GM23338 (cell line): ENCODE measurements at regions not wholly inside any gene's neighbourhood (a gene's known extent, or its start where the extent isn't known, plus 50 kb on each side); places are given as distances from the start of the nearest gene placed in this dataset.

ENCODE experiments used
- ATAC-seq: fragments of 200-7000 bp; cut with Tn5 transposase; 3 replicates; pipeline ENCODE4 v1.9.1; 2020
- DNase-seq: peaks from one replicate; pipeline ENCODE4 v3.0.0-alpha.2; 2015; ENCODE audit warnings: low spot score
- H2AFZ ChIP-seq: fragments of 200-600 bp; sonication (generic); 2 replicates; pipeline ENCODE4 v1.8.0; 2016; ENCODE audit warnings: antibody characterized with exemption, mild to moderate bottlenecking, moderate library complexity
- H3F3A ChIP-seq: fragments of 200-600 bp; sonication (generic); replicated peaks from 2 replicates; pipeline ENCODE4 v1.8.0; 2017; ENCODE audit warnings: antibody characterized with exemption, mixed run types, low read depth
- H3K27ac ChIP-seq: fragments of 200-600 bp; sonication (generic); 2 replicates; pipeline ENCODE4 v1.6.1; 2016; ENCODE audit warnings: low read depth
- H3K27me3 ChIP-seq: fragments of 200-600 bp; sonication (generic); 2 replicates; pipeline ENCODE4 v1.8.0; 2016; ENCODE audit warnings: mild to moderate bottlenecking, mixed run types, moderate library complexity; ENCODE audit not compliant: insufficient read depth
- H3K36me3 ChIP-seq: fragments of 200-600 bp; sonication (generic); 2 replicates; pipeline ENCODE4 v1.8.0; 2016; ENCODE audit warnings: mild to moderate bottlenecking; ENCODE audit not compliant: insufficient read depth
- H3K4me1 ChIP-seq: fragments of 200-600 bp; sonication (generic); 2 replicates; pipeline ENCODE4 v1.8.0; 2016; ENCODE audit warnings: mild to moderate bottlenecking, moderate library complexity; ENCODE audit not compliant: insufficient read depth
- H3K4me2 ChIP-seq: fragments of 200-600 bp; sonication (generic); 2 replicates; pipeline ENCODE4 v1.7.1; 2017; ENCODE audit warnings: mixed run types
- H3K4me3 ChIP-seq: fragments of 200-600 bp; sonication (generic); 2 replicates; pipeline ENCODE4 v1.6.1; 2016; ENCODE audit warnings: mixed run types
- H3K79me2 ChIP-seq: fragments of 200-600 bp; sonication (generic); replicated peaks from 2 replicates; pipeline ENCODE4 v1.8.0; 2017; ENCODE audit warnings: mild to moderate bottlenecking; ENCODE audit not compliant: insufficient read depth
- H3K9me2 ChIP-seq: fragments of 200-600 bp; sonication (generic); 2 replicates; pipeline ENCODE4 v1.8.0; 2017; ENCODE audit not compliant: insufficient read depth
- H4K20me1 ChIP-seq: fragments of 200-600 bp; sonication (generic); replicated peaks from 2 replicates; pipeline ENCODE4 v1.8.0; 2017; ENCODE audit warnings: mild to moderate bottlenecking; ENCODE audit not compliant: insufficient read depth
- H3K27ac Mint-ChIP-seq: 2 replicates; pipeline ENCODE4 v1.8.0; 2020; ENCODE audit warnings: inconsistent platforms, mild to moderate bottlenecking, moderate library complexity, mixed read lengths
- H3K27me3 Mint-ChIP-seq: 3 replicates; pipeline ENCODE4 v1.8.0; 2022; ENCODE audit warnings: low read depth, mild to moderate bottlenecking, moderate library complexity, mixed read lengths, inconsistent platforms; ENCODE audit not compliant: insufficient read depth, poor library complexity
- H3K36me3 Mint-ChIP-seq: 3 replicates; pipeline ENCODE4 v1.8.0; 2021; ENCODE audit warnings: low read depth, mild to moderate bottlenecking, inconsistent platforms, moderate library complexity, mixed read lengths
- H3K4me1 Mint-ChIP-seq: 3 replicates; pipeline ENCODE4 v1.8.0; 2020; ENCODE audit warnings: mild to moderate bottlenecking, inconsistent platforms, mixed read lengths
- H3K4me3 Mint-ChIP-seq: 3 replicates; pipeline ENCODE4 v1.8.0; 2021; ENCODE audit warnings: moderate library complexity, mild to moderate bottlenecking, inconsistent platforms, mixed read lengths
- H3K9me3 Mint-ChIP-seq: 3 replicates; pipeline ENCODE4 v1.8.0; 2020; ENCODE audit warnings: moderate library complexity, mild to moderate bottlenecking, inconsistent platforms, mixed read lengths
- EZH2 ChIP-seq: fragments of 200-600 bp; sonication (generic); IDR thresholded peaks from one replicate; pipeline ENCODE4 v1.8.0; 2017; ENCODE audit warnings: antibody characterized with exemption, mild to moderate bottlenecking, low read depth; ENCODE audit not compliant: unreplicated experiment
- JUNB ChIP-seq: IDR thresholded peaks from one replicate; pipeline ENCODE4 v1.6.1; 2016; ENCODE audit warnings: antibody characterized with exemption; ENCODE audit not compliant: unreplicated experiment
- NANOG ChIP-seq: IDR thresholded peaks from 2 replicates; pipeline ENCODE4 v1.6.1; 2016; ENCODE audit warnings: antibody characterized with exemption, borderline replicate concordance
- POLR2AphosphoS5 ChIP-seq: IDR thresholded peaks from 2 replicates; pipeline ENCODE4 v1.6.1; 2016; ENCODE audit warnings: antibody characterized with exemption, low read depth
- REST ChIP-seq: IDR thresholded peaks from one replicate; pipeline ENCODE4 v1.6.1; 2018; ENCODE audit warnings: antibody characterized with exemption; ENCODE audit not compliant: unreplicated experiment
- ZNF114 ChIP-seq: fragments of 250-450 bp; sonication (Bioruptor Pico); IDR thresholded peaks from 2 replicates; pipeline ENCODE4 v1.5.0; 2020; ENCODE audit warnings: mild to moderate bottlenecking, moderate library complexity
- ZNF331 ChIP-seq: fragments of 250-450 bp; sonication (Bioruptor Pico); IDR thresholded peaks from 2 replicates; pipeline ENCODE4 v1.5.0; 2020; ENCODE audit warnings: low read depth, mild to moderate bottlenecking, moderate library complexity
- TF ChIP-seq, protein P1 (sequence below): IDR thresholded peaks from 2 replicates; pipeline ENCODE4 v1.6.1; 2016; ENCODE audit warnings: antibody characterized with exemption
- TF ChIP-seq, protein P2 (sequence below): fragments of 250-450 bp; sonication (Bioruptor Pico); IDR thresholded peaks from 2 replicates; pipeline ENCODE4 v1.5.0; 2020; ENCODE audit warnings: mild to moderate bottlenecking, moderate library complexity

GRCh38 chr6:137692308-137692707 is 174.8 kb upstream of the TNFAIP3 start (continued):
- TF ChIP-seq REST (no peak), ZNF331 (CRISPR knock-in tag) (no peak), ZNF114 (CRISPR knock-in tag) (no peak), POLR2AphosphoS5 (no peak), NANOG (no peak), EZH2 (no peak)

DNA sequence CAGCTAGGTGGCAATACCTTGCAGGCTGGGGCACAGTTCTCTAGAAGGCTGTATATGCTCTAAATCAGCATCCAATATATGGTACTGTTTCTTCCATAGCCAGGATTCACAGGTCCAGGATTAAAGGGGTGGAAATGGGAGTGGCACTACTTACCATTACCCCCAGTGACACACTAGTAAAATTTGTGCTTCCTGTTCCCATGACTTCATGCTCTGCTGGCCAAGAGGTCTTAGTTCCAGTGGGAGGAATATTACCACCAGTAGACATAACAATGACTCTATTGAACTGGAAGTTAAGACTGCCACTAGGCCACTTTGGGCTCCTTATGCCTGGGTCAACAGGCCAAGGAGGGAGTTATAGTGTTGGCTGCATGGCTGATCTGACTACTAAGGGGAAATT is 174.3 kb upstream of the TNFAIP3 start:
- no peaks in the 10 kb centered on the region for H4K20me1 ChIP-seq
- Mint-ChIP-seq H3K9me3 (no peaks in the 10 kb centered on the region), H3K27me3 (peaks cover 5% of the 10 kb centered on the region), H3K4me1 (peaks cover 14% of the 10 kb centered on the region; the same call in 2 of the 3 replicates), H3K27ac (no peak overlapping the region), H3K4me3 (no peak overlapping the region), H3K36me3 (no peaks in the 10 kb centered on the region)
- no peaks in the 10 kb centered on the region for H3K36me3 ChIP-seq
- H3K4me1 ChIP-seq: peaks cover 5% of the 10 kb centered on the region
- H2AFZ ChIP-seq: no peak overlapping the region
- H3K9me2 ChIP-seq: 0 out of 2 replicates have a peak, but pooled peaks cover 8% of the 10 kb centered on the region
- TF ChIP-seq REST (no peak), JUNB (no peak)
- TF ChIP-seq, protein P1, sequence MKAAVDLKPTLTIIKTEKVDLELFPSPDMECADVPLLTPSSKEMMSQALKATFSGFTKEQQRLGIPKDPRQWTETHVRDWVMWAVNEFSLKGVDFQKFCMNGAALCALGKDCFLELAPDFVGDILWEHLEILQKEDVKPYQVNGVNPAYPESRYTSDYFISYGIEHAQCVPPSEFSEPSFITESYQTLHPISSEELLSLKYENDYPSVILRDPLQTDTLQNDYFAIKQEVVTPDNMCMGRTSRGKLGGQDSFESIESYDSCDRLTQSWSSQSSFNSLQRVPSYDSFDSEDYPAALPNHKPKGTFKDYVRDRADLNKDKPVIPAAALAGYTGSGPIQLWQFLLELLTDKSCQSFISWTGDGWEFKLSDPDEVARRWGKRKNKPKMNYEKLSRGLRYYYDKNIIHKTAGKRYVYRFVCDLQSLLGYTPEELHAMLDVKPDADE: no peak
- TF ChIP-seq, protein P2, sequence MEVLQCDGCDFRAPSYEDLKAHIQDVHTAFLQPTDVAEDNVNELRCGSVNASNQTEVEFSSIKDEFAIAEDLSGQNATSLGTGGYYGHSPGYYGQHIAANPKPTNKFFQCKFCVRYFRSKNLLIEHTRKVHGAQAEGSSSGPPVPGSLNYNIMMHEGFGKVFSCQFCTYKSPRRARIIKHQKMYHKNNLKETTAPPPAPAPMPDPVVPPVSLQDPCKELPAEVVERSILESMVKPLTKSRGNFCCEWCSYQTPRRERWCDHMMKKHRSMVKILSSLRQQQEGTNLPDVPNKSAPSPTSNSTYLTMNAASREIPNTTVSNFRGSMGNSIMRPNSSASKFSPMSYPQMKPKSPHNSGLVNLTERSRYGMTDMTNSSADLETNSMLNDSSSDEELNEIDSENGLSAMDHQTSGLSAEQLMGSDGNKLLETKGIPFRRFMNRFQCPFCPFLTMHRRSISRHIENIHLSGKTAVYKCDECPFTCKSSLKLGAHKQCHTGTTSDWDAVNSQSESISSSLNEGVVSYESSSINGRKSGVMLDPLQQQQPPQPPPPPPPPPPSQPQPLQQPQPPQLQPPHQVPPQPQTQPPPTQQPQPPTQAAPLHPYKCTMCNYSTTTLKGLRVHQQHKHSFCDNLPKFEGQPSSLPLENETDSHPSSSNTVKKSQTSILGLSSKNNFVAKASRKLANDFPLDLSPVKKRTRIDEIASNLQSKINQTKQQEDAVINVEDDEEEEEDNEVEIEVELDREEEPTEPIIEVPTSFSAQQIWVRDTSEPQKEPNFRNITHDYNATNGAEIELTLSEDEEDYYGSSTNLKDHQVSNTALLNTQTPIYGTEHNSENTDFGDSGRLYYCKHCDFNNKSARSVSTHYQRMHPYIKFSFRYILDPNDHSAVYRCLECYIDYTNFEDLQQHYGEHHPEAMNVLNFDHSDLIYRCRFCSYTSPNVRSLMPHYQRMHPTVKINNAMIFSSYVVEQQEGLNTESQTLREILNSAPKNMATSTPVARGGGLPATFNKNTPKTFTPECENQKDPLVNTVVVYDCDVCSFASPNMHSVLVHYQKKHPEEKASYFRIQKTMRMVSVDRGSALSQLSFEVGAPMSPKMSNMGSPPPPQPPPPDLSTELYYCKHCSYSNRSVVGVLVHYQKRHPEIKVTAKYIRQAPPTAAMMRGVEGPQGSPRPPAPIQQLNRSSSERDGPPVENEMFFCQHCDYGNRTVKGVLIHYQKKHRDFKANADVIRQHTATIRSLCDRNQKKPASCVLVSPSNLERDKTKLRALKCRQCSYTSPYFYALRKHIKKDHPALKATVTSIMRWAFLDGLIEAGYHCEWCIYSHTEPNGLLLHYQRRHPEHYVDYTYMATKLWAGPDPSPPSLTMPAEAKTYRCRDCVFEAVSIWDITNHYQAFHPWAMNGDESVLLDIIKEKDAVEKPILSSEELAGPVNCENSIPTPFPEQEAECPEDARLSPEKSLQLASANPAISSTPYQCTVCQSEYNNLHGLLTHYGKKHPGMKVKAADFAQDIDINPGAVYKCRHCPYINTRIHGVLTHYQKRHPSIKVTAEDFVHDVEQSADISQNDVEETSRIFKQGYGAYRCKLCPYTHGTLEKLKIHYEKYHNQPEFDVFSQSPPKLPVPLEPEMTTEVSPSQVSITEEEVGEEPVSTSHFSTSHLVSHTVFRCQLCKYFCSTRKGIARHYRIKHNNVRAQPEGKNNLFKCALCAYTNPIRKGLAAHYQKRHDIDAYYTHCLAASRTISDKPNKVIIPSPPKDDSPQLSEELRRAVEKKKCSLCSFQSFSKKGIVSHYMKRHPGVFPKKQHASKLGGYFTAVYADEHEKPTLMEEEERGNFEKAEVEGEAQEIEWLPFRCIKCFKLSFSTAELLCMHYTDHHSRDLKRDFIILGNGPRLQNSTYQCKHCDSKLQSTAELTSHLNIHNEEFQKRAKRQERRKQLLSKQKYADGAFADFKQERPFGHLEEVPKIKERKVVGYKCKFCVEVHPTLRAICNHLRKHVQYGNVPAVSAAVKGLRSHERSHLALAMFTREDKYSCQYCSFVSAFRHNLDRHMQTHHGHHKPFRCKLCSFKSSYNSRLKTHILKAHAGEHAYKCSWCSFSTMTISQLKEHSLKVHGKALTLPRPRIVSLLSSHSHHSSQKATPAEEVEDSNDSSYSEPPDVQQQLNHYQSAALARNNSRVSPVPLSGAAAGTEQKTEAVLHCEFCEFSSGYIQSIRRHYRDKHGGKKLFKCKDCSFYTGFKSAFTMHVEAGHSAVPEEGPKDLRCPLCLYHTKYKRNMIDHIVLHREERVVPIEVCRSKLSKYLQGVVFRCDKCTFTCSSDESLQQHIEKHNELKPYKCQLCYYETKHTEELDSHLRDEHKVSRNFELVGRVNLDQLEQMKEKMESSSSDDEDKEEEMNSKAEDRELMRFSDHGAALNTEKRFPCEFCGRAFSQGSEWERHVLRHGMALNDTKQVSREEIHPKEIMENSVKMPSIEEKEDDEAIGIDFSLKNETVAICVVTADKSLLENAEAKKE (CRISPR knock-in tag): no peak
- DNase-seq (no peak), ATAC-seq (no peak)
- no peaks in the 10 kb centered on the region for H3K27me3 ChIP-seq
- H3F3A ChIP-seq: no peaks in the 10 kb centered on the region
- H3K27ac ChIP-seq: no peak overlapping the region
- H3K4me2 ChIP-seq: no peak overlapping the region
- H3K4me3 ChIP-seq: no peak overlapping the region
- no peaks in the 10 kb centered on the region for H3K79me2 ChIP-seq
